AG09309 (cell line): ENCODE measurements at regions not wholly inside any gene's neighbourhood (a gene's known extent, or its start where the extent isn't known, plus 50 kb on each side); places are given as distances from the start of the nearest gene placed in this dataset.

Experiments used
- DNase-seq: peaks from one replicate; pipeline ENCODE4 v3.0.0-alpha.2; 2010; ENCODE audit warnings: low read depth
- H3K4me3 ChIP-seq: 2 replicates; pipeline ENCODE4 v1.5.1; 2011; ENCODE audit warnings: mild to moderate bottlenecking, low read depth, low read length, moderate library complexity; ENCODE audit not compliant: control insufficient read depth
- CTCF ChIP-seq: IDR thresholded peaks from 2 replicates; pipeline ENCODE4 v1.5.1; 2011; ENCODE audit warnings: mild to moderate bottlenecking, low read depth, low read length, inconsistent platforms; ENCODE audit not compliant: insufficient read depth, control insufficient read depth; ENCODE audit errors: missing control alignments

GRCh38 chr3:18097989-18098388 is 327.1 kb downstream of the SATB1 start:
- DNase-seq = no peak
- TF ChIP-seq CTCF = no peak
- H3K4me3 ChIP-seq = no peak overlapping the region

- no peak overlapping the region for H3K4me3 ChIP-seq
- TF ChIP-seq CTCF = no peak
- DNase-seq = no peak
Observed at GRCh38 chr3:18097473-18097872, 327.7 kb downstream of the SATB1 start.

GRCh38 chr3:18092726-18093125 is 332.4 kb downstream of the SATB1 start:
- TF ChIP-seq CTCF = no peak
- DNase-seq = no peak

GRCh38 chr3:18090377-18090776 is 334.8 kb downstream of the SATB1 start:
- no peak overlapping the region for H3K4me3 ChIP-seq
- no peak for DNase-seq
- no peak for TF ChIP-seq CTCF

More at GRCh38 chr3:18092726-18093125, 332.4 kb downstream of the SATB1 start:
- H3K4me3 ChIP-seq = no peak overlapping the region

- no peak overlapping the region for H3K4me3 ChIP-seq
- DNase-seq = no peak
- TF ChIP-seq CTCF = no peak
Observed at GRCh38 chr3:18087988-18088387, 337.2 kb downstream of the SATB1 start.

GRCh38 chr3:18086760-18087159 is 338.4 kb downstream of the SATB1 start:
- no peak overlapping the region for H3K4me3 ChIP-seq
- DNase-seq = no peak
- TF ChIP-seq CTCF = no peak

- no peak overlapping the region for H3K4me3 ChIP-seq
- TF ChIP-seq CTCF = no peak
- DNase-seq = no peak
Observed at GRCh38 chr3:18086078-18086477, 339.1 kb downstream of the SATB1 start.
